ENCODE measurements at regions not wholly inside any gene's neighbourhood (a gene's known extent, or its start where the extent isn't known, plus 50 kb on each side); places are given as distances from the start of the nearest gene placed in this dataset.

DNA sequence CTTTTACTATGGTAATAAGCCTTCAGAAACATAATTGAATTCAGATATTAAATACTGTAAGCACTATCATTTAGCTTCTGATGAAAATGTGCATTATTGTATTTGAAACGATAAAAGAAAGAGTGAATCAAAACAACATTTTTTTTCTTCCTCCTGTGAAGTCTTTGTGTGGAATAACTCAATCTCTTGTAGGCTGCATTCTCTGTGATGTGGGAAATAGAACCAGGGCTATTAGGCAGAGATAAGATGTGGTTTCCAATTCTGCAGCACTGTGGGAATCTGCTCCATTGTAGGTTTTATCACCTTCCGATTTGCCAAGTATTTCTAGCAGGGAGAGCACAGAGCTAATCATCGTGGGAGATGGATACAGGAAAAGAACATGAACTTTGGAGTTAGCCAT lies 624.5 kb downstream of the RBFOX1 start:
- TF ChIP-seq, protein P1, sequence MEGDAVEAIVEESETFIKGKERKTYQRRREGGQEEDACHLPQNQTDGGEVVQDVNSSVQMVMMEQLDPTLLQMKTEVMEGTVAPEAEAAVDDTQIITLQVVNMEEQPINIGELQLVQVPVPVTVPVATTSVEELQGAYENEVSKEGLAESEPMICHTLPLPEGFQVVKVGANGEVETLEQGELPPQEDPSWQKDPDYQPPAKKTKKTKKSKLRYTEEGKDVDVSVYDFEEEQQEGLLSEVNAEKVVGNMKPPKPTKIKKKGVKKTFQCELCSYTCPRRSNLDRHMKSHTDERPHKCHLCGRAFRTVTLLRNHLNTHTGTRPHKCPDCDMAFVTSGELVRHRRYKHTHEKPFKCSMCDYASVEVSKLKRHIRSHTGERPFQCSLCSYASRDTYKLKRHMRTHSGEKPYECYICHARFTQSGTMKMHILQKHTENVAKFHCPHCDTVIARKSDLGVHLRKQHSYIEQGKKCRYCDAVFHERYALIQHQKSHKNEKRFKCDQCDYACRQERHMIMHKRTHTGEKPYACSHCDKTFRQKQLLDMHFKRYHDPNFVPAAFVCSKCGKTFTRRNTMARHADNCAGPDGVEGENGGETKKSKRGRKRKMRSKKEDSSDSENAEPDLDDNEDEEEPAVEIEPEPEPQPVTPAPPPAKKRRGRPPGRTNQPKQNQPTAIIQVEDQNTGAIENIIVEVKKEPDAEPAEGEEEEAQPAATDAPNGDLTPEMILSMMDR (IDR thresholded peaks at IDR 0.05), result no peak
- TF ChIP-seq POLR2A (IDR thresholded peaks at IDR 0.05; ENCODE audit: low read depth), result no peak
- TF ChIP-seq POLR2AphosphoS5 (IDR thresholded peaks at IDR 0.05), result no peak
- TF ChIP-seq EP300 (IDR thresholded peaks at IDR 0.05), result no peak

Measured in esophagus muscularis mucosa (tissue), 4 donors.